PC-3 (cell line): ENCODE measurements at regions not wholly inside any gene's neighbourhood (a gene's known extent, or its start where the extent isn't known, plus 50 kb on each side); places are given as distances from the start of the nearest gene placed in this dataset.

ENCODE experiments used
- ATAC-seq: fragments of 200-7000 bp; cut with Tn5 transposase; 2 replicates; pipeline ENCODE4 v1.9.1; 2020; ENCODE audit warnings: mild to moderate bottlenecking, moderate library complexity
- BruUV-seq: library from RNA; stranded (reverse); fragments of 400-500 nt; replicated peaks from 2 replicates; lab custom pipeline; 2021; lab: Mats Ljungman, UMichigan
- CTCF ChIA-PET: fragments of 300-600 bp; sonication (Branson Sonifier 250); formaldehyde crosslinking; loops from one replicate; lab custom pipeline; 2022; ENCODE audit warnings: antibody characterized with exemption; lab: Charles Lee
- POLR2A ChIA-PET: fragments of 300-600 bp; sonication (Branson Sonifier 250); formaldehyde crosslinking; loops from one replicate; lab custom pipeline; 2022; ENCODE audit warnings: antibody characterized with exemption; ENCODE audit not compliant: unreplicated experiment; lab: Charles Lee
- DNase-seq: peaks from one replicate; pipeline ENCODE4 v3.0.0-alpha.2; 2015
- H2AFZ ChIP-seq: fragments of 300-600 bp; sonication (generic); 2 replicates; pipeline ENCODE4 v1.6.0; 2016; ENCODE audit warnings: antibody characterized with exemption, low read length
- H3F3A ChIP-seq: fragments of 300-600 bp; sonication (generic); one replicate; pipeline ENCODE4 v1.6.0; 2017; ENCODE audit warnings: antibody characterized with exemption, low read length, control low read depth, mild to moderate bottlenecking; ENCODE audit not compliant: unreplicated experiment
- H3K27ac ChIP-seq: fragments of 300-600 bp; sonication (generic); 2 replicates; pipeline ENCODE4 v1.5.1; 2016; ENCODE audit warnings: mild to moderate bottlenecking, low read length
- H3K27me3 ChIP-seq: fragments of 300-600 bp; sonication (generic); 2 replicates; pipeline ENCODE4 v1.6.1; 2016; ENCODE audit warnings: low read length, mixed read lengths
- H3K36me3 ChIP-seq: fragments of 300-600 bp; sonication (generic); 2 replicates; pipeline ENCODE4 v1.6.1; 2016; ENCODE audit warnings: low read depth, mixed run types, low read length, mixed read lengths
- H3K4me1 ChIP-seq: fragments of 300-600 bp; sonication (generic); 2 replicates; pipeline ENCODE4 v1.5.1; 2016; ENCODE audit warnings: low read length; ENCODE audit not compliant: insufficient read depth
- H3K4me2 ChIP-seq: fragments of 300-600 bp; sonication (generic); 2 replicates; pipeline ENCODE4 v1.6.0; 2016; ENCODE audit warnings: low read length
- H3K4me3 ChIP-seq: fragments of 300-600 bp; sonication (generic); 2 replicates; pipeline ENCODE4 v1.5.1; 2016; ENCODE audit warnings: mild to moderate bottlenecking, low read length, mixed read lengths
- H3K79me2 ChIP-seq: fragments of 300-600 bp; sonication (generic); 2 replicates; pipeline ENCODE4 v1.6.1; 2017; ENCODE audit warnings: low read length, mixed read lengths
- H3K9ac ChIP-seq: fragments of 300-600 bp; sonication (generic); 2 replicates; pipeline ENCODE4 v1.6.0; 2016; ENCODE audit warnings: mild to moderate bottlenecking, low read length
- H3K9me2 ChIP-seq: fragments of 300-600 bp; sonication (generic); replicated peaks from 2 replicates; pipeline ENCODE4 v1.6.1; 2016; ENCODE audit warnings: mixed run types, low read length, mixed read lengths
- H3K9me3 ChIP-seq: fragments of 300-600 bp; sonication (generic); 2 replicates; pipeline ENCODE4 v1.6.1; 2016; ENCODE audit warnings: low read length, mixed read lengths
- H4K20me1 ChIP-seq: fragments of 300-600 bp; sonication (generic); 2 replicates; pipeline ENCODE4 v1.6.1; 2016; ENCODE audit warnings: low read length, mixed read lengths
- EZH2 ChIP-seq: fragments of 300-600 bp; sonication (generic); IDR thresholded peaks from one replicate; pipeline ENCODE4 v1.6.1; 2017; ENCODE audit warnings: antibody characterized with exemption, mild to moderate bottlenecking, low read length; ENCODE audit not compliant: unreplicated experiment
- EZH2phosphoT487 ChIP-seq: fragments of 300-600 bp; sonication (generic); IDR thresholded peaks from 2 replicates; pipeline ENCODE4 v1.6.1; 2018; ENCODE audit warnings: mild to moderate bottlenecking, antibody characterized with exemption, low read length, borderline replicate concordance
- intact Hi-C: fragments of 100-400 bp; cut with micrococcal nuclease; formaldehyde crosslinking; loops from 2 replicates; pipeline ENCODE4 v1.9.0; 2023
- TF ChIP-seq, protein P1 (sequence below): fragments of 300-600 bp; sonication (generic); conservative IDR thresholded peaks from 2 replicates; pipeline ENCODE4 v1.5.1; 2017; ENCODE audit warnings: antibody characterized with exemption, low read depth, mild to moderate bottlenecking, low read length

DNA sequence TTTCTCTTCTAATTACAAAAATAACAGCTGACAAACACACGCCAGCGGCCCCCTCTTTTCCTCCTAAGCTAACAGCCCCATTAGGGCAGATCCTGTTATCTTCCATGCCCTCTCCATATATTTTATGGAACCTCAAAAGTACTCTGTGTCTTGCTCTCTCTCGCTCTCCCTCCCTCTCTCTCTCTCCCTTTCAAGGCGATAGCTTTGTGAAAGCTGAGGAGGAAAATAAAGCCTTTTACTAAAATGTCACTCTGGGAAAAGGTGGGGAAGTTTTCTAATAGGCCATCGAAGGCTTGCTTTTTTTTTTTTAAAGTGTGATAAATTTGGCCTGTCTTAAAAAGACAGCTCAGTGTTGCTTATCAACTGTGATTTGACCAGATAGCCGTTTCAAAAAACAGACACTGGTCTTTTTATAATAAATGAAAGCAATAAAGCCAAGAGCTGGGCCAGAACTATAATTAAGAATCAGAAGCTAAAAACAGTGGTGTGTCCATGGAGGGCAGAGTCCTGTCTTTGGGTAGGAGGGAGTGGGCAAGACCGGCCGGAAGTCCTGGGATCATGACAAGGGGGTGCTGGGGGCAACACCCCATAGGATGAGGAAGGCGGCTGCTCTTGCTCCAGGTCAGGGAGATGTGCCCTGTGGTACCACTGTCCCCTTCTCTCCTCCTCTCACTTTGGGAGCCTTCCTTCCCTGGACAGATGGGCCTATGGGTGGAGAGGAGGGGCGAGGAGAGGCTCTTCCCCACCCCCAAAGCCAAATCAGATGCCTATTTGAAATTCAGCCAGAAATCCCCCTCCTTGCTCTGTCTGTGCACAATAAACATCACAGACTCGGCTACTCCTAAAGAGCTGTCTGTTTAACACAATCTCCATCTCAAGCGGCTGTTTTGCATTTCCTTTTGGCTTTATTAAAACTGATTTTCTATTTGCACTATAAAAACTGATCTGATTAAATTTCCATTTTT, 267.2 kb downstream of the BUD13 start:
- H3K27ac ChIP-seq, result no peak overlapping the region
- ChIA-PET CTCF (interaction anchor here (1.2 kb wide), 1 partner anchor 8 kb away, joined by 4 read pairs; no protein-coding TSS in a partner anchor), POLR2A (no interaction called here)
- H3K36me3 ChIP-seq, result no peaks in the 10 kb centered on the region
- no TSS peak for BruUV-seq
- no peaks in the 10 kb centered on the region for H3K4me1 ChIP-seq
- no peaks in the 10 kb centered on the region for H3F3A ChIP-seq
- TF ChIP-seq, protein P1, sequence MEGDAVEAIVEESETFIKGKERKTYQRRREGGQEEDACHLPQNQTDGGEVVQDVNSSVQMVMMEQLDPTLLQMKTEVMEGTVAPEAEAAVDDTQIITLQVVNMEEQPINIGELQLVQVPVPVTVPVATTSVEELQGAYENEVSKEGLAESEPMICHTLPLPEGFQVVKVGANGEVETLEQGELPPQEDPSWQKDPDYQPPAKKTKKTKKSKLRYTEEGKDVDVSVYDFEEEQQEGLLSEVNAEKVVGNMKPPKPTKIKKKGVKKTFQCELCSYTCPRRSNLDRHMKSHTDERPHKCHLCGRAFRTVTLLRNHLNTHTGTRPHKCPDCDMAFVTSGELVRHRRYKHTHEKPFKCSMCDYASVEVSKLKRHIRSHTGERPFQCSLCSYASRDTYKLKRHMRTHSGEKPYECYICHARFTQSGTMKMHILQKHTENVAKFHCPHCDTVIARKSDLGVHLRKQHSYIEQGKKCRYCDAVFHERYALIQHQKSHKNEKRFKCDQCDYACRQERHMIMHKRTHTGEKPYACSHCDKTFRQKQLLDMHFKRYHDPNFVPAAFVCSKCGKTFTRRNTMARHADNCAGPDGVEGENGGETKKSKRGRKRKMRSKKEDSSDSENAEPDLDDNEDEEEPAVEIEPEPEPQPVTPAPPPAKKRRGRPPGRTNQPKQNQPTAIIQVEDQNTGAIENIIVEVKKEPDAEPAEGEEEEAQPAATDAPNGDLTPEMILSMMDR, result no peak
- TF ChIP-seq EZH2 (no peak), EZH2phosphoT487 (no peak)
- no peak overlapping the region for H2AFZ ChIP-seq
- H3K9me3 ChIP-seq, result no peaks in the 10 kb centered on the region
- DNase-seq (no peak), ATAC-seq (no peak)
- intact Hi-C loops, result no loop called here
- no peak overlapping the region for H3K4me2 ChIP-seq
- H3K4me3 ChIP-seq, result no peak overlapping the region
- no peaks in the 10 kb centered on the region for H3K9me2 ChIP-seq
- peaks cover 96% of the 10 kb centered on the region for H3K27me3 ChIP-seq
- no peak overlapping the region for H3K9ac ChIP-seq
- no peaks in the 10 kb centered on the region for H4K20me1 ChIP-seq
- no peaks in the 10 kb centered on the region for H3K79me2 ChIP-seq

DNA sequence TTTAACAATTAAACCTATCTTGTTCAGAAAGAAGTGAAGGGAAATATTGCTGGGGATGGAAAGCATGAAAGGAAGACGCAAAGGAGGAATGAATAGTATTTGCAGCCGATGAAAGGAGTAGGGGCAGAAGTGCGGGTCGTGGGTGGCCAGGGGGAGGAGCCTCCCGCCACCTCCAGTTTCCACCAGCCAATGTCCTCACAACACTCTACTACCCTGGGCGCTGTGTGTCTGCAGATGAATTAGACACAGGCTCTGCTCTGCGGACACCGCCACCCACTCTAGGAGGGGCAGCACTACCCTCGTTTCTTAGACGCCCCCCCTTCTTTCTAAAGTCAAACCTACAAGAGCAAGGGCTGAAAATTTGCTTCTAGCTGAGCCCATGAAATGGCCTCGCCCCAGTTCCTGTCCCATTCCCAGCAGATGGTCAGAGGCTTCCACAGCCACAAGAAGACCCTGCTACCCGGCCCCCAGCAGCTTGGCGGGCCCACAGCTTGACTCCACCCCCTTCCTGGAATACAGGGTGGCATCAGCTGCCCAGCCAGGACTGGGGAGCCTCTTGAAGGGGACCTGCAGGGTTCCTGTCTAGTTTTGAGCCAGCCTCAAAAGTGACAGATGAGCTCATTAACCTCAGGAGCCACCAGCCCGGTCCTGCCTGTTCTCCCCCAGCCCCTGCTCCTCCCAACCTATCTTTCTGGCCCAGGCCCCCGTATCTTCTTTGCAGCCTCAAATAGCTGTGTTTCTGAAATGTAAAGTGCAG, 268.1 kb downstream of the BUD13 start:
- POLR2A ChIA-PET, result no interaction called here
- intact Hi-C loops, result no loop called here

More for the DNA sequence above, 268.1 kb downstream of the BUD13 start:
- Histone ChIP-seq H3K9me2 (no peaks in the 10 kb centered on the region), H4K20me1 (no peaks in the 10 kb centered on the region), H3K36me3 (no peaks in the 10 kb centered on the region), H3K79me2 (no peaks in the 10 kb centered on the region), H3K27me3 (peaks cover 96% of the 10 kb centered on the region), H3K4me2 (no peak overlapping the region), H3K4me1 (no peaks in the 10 kb centered on the region), H3K27ac (no peak overlapping the region), H3K4me3 (no peak overlapping the region), H3K9ac (no peak overlapping the region), H3F3A (no peaks in the 10 kb centered on the region), H3K9me3 (no peaks in the 10 kb centered on the region), H2AFZ (no peak overlapping the region)
- TF ChIP-seq EZH2, result no peak
- no peak for TF ChIP-seq EZH2phosphoT487
- TF ChIP-seq, protein P1, result no peak
- no peak for DNase-seq
- CTCF ChIA-PET, result interaction anchor here (1.2 kb wide), 1 partner anchor 9 kb away, joined by 4 read pairs; no protein-coding TSS in a partner anchor
- BruUV-seq, result no TSS peak
- ATAC-seq, result no peak
